ENCODE measurements at regions not wholly inside any gene's neighbourhood (a gene's known extent, or its start where the extent isn't known, plus 50 kb on each side); places are given as distances from the start of the nearest gene placed in this dataset.

GRCh38 chr12:115412831-115413230 is 728.9 kb upstream of the TBX3 start:
- TF ChIP-seq CTCF (IDR thresholded peaks at IDR 0.05 in 2 of 3, conservative IDR thresholded peaks at IDR 0.05 in 1 of 3; ENCODE audit: borderline replicate concordance in 1 of 3, insufficient read depth in 1 of 3, low read depth in 2 of 3, low read length in 2 of 3) (no peak), EZH2phosphoT487 (IDR thresholded peaks at IDR 0.05; ENCODE audit: borderline replicate concordance) (no peak), POLR2AphosphoS5 (IDR thresholded peaks at IDR 0.05; ENCODE audit: low read depth, low read length) (no peak), CBX3 (IDR thresholded peaks at IDR 0.05; ENCODE audit: low read depth) (no peak), YY1 (IDR thresholded peaks at IDR 0.05; ENCODE audit: extremely low read depth, insufficient replicate concordance, low read depth, low read length) (no peak), RAD21 (IDR thresholded peaks at IDR 0.05; ENCODE audit: low read depth) (no peak), FOSL1 (IDR thresholded peaks at IDR 0.05; ENCODE audit: low read depth) (no peak), EZH2 (IDR thresholded peaks at IDR 0.05) (no peak), POLR2A (IDR thresholded peaks at IDR 0.05; ENCODE audit: borderline replicate concordance, extremely low read depth, insufficient read depth, insufficient read length) (no peak), ZBTB33 (IDR thresholded peaks at IDR 0.05; ENCODE audit: extremely low read depth, insufficient replicate concordance, low read length) (no peak), EGR1 (IDR thresholded peaks at IDR 0.05; ENCODE audit: low read depth) (no peak), SIN3A (IDR thresholded peaks at IDR 0.05; ENCODE audit: low read depth) (no peak)

Data from HCT116 (cell line).